HG03196 (cell line): ENCODE measurements at regions not wholly inside any gene's neighbourhood (a gene's known extent, or its start where the extent isn't known, plus 50 kb on each side); places are given as distances from the start of the nearest gene placed in this dataset.
A peak's percentile ranks its signal among the peaks of the same experiment; 100 is the strongest.
"Not testable (repeated sequence)": the region's sequence is repeated elsewhere in the genome, so short reads cannot be mapped to it uniquely, and the experiment has no call there.

Source experiments
- ATAC-seq: cut with Tn5 transposase; IDR thresholded peaks from one replicate; pipeline ENCODE4 v1.9.1; 2021; ENCODE audit not compliant: unreplicated experiment

DNA sequence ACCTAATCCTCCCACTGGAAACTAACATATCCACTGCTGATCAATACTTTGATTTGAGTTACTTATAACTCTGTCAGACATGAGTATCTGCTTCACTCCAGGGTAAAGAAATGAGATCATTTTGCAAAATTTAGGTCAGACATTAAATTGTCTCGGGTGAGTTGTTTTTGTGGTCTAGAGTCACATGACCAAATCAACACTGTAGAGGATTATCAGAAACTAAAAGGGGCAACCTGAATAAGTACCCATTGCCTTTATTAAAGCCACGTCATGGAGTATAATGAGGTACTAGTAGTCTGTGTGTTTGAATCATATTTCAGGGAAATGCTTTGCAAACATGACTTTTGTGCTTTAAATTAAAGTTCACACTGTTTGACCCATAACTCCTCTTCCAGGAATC is 107.7 kb upstream of the ADO start:
- ATAC-seq: no peak

DNA sequence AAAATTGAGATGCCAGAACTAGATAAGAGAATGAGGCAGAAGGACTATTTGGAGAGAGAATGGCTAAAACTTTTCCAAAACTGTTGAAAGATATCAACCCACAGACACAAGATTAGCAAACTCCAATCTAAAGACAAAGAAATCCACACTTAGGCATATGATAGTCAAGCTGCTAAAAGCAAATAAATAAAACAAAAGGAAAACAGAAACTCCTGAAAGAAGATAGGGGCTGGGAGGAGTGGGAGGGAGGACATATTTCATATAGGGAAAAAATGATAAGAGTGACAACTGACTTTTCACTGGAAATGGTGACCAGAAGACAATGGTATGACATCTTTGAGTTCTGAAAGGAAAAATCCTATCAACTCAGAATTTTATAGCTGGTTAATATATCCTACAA is 105.4 kb upstream of the ADO start:
- ATAC-seq: no peak

DNA sequence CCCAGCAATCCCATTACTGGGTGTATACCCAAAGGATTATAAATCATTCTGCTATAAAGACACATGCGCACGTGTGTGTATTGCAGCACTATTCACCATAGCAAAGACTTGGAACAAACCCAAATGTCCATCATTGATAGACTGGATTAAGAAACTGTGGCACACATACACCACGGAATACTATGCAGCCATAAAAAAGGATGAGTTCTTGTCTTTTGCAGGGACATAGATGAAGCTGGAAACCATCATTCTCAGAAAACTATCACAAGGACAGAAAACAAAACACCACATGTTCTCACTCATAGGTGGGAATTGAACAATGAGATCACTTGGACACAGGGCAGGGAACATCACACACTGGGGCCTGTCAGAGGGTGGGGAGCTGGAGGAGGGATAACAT is 100.4 kb upstream of the ADO start:
- not testable (repeated sequence) for ATAC-seq

- ATAC-seq: no peak
Measured at GRCh38 chr10:62705789-62706188, 98.7 kb upstream of the ADO start.

GRCh38 chr10:62707810-62708209 is 96.7 kb upstream of the ADO start:
- ATAC-seq: peak; percentile 68

DNA sequence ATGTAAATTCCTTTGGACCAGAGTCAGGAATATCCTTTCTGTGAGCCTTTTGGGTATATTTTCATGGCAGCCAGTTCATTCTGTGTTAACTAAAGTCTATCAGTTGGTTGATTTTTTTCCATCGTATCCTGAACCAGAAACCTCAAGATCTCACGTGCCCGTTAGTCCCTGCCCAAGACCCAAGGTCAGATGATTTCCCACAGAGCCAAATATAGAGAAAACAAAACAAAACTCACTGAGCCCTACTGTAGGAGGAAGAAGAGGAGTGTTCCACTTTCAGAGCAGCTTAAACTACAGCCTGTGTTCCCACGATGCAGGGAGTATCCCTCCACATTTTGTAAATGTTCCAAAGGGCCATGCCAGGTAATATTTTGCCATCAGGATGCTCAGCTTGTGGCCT is 96.0 kb upstream of the ADO start:
- ATAC-seq: no peak

- ATAC-seq: no peak
Measured at GRCh38 chr10:62709200-62709599, 95.3 kb upstream of the ADO start.

DNA sequence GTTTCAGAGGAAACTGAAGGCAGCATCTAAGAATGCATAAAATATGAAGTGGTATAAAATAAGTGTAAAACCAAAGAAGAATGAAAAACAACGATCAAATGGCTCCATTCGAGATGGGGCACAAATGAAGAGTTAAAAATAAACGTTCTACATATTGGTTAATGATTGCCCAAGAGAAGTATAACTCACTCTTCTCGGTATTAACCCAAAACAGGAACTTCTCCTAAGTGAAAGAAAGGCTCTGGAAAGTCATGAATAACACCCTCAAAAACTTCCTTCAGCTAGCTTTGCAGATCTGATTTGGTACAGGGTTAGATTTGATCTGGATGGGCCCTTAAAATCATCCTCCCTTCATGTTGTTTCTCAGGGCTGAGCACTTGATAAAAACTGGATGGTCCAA is 94.3 kb upstream of the ADO start:
- no peak for ATAC-seq

GRCh38 chr10:62715383-62715782 is 89.1 kb upstream of the ADO start:
- no peak for ATAC-seq

GRCh38 chr10:62718585-62718984 is 85.9 kb upstream of the ADO start:
- ATAC-seq: no peak

- no peak for ATAC-seq
Measured at GRCh38 chr10:62719061-62719460, 85.5 kb upstream of the ADO start.

DNA sequence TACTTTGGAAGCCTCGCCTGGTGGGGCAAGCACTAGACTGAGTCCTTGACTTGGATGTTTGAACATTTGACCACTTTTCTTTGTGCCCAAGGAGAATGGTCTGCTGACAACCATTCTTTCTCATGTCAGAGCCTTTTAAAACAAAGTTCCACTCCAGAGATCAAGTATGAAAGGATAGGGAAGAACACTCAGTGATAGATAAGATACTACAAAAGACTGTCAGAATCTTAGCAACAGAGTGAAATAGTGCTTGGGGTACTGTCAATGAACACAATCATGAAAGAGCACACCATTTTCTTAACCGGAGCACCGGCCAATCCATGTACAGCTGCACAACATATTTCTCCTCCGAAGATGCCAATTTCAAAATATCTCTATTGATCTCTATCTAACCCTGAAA is 82.8 kb upstream of the ADO start:
- ATAC-seq: no peak

GRCh38 chr10:62723375-62723774 is 81.1 kb upstream of the ADO start:
- ATAC-seq: no peak

- no peak for ATAC-seq
Measured at GRCh38 chr10:62724465-62724864, 80.1 kb upstream of the ADO start.

DNA sequence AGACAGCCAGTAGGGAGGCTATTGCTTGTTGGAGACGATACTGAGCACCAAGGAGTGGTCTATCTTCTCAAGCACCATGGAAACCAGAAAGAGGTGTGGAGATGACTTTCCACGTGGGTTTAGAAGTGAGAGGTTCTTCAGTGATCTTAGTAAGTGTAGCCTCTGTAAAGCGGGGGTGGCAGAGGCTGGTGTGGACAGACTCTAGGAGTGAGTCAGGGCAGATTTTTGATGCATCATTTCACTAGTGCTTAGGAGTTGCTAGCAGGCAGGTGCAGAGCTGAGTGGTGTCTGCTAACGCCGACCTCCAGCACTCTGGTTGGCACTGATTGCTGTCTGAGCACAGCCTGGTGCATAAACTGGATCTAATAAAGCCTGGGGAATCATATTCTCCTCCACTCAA is 78.4 kb upstream of the ADO start:
- ATAC-seq: peak; percentile 75

DNA sequence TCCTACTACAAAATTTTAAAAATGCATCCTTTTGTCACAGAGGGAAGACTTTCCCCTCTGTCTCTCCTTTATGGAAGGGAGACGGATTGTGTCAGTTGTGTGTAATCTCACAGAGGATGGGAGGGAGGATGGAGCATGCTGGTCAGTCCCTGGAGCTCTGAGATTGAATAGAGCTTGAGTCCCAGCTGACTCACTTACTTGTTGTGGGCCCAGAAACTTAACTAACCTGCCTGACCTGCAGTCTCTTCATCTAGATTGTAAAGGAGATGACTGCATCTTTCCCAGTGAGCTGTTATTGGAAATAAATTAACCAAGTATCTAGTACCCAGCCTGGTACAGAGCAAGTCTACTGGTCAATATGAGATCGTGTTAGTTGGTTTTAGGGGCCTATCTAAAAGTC is 77.9 kb upstream of the ADO start:
- no peak for ATAC-seq

- no peak for ATAC-seq
Measured at GRCh38 chr10:62727934-62728333, 76.6 kb upstream of the ADO start.

- ATAC-seq: no peak
Measured at GRCh38 chr10:62728479-62728878, 76.0 kb upstream of the ADO start.

- peak; percentile 78 for ATAC-seq
Measured at GRCh38 chr10:62732841-62733653, 71.5 kb upstream of the ADO start.

GRCh38 chr10:62733654-62734293 is 70.7 kb upstream of the ADO start:
- peak; percentile 1 for ATAC-seq

GRCh38 chr10:62734781-62735463 is 69.6 kb upstream of the ADO start:
- no peak for ATAC-seq
